Uterus (tissue), 3 donors: ENCODE measurements at regions not wholly inside any gene's neighbourhood (a gene's known extent, or its start where the extent isn't known, plus 50 kb on each side); places are given as distances from the start of the nearest gene placed in this dataset.

Experiments used
- DNase-seq, 2 donors: peaks; one replicate each; pipeline ENCODE4 v3.0.0-alpha.2; 2019 to 2020
- H3K27ac ChIP-seq, 2 donors: fragments of 200-600 bp; sonication (generic); 1 replicate in 1 of 2; 2 replicates in 1 of 2; pipeline ENCODE4 v1.5.1; 2016 to 2018
- H3K27me3 ChIP-seq, 2 donors: fragments of 200-600 bp; sonication (generic); one replicate each; pipeline ENCODE4 v1.5.1; 2018 to 2019; ENCODE audit warnings: control low read depth in 1 of 2
- H3K36me3 ChIP-seq, 2 donors: fragments of 200-600 bp; sonication (generic); one replicate each; pipeline ENCODE4 v1.5.1; 2019; ENCODE audit warnings: control low read depth in 1 of 2
- H3K4me1 ChIP-seq, 2 donors: fragments of 200-600 bp; sonication (generic); one replicate each; pipeline ENCODE4 v1.5.1; 2018 to 2019; ENCODE audit warnings: control low read depth in 1 of 2
- H3K4me3 ChIP-seq, 2 donors: fragments of 200-600 bp; sonication (generic); 1 replicate in 1 of 2; 2 replicates in 1 of 2; pipeline ENCODE4 v1.5.1; 2018 to 2019; ENCODE audit warnings: mild to moderate bottlenecking in 1 of 2
- H3K9me3 ChIP-seq, 2 donors: fragments of 200-600 bp; sonication (generic); one replicate each; pipeline ENCODE4 v1.5.1; 2019; ENCODE audit warnings: control low read depth in 1 of 2
- POLR2A ChIP-seq, 2 donors: fragments of 450-650 bp; IDR thresholded peaks; one replicate each; pipeline ENCODE4 v1.6.1; 2016; ENCODE audit warnings: antibody characterized with exemption in 2 of 2, mild to moderate bottlenecking in 1 of 2, moderate library complexity in 1 of 2
- intact Hi-C: fragments of 100-400 bp; cut with DNase I; formaldehyde crosslinking; loops from one replicate; pipeline ENCODE4 v1.15.1; 2023; ENCODE audit warnings: low total_unique reads
- TF ChIP-seq, protein P1 (sequence below), 4 experiments: fragments of 200-600 bp in 2 of 4; fragments of 450-650 bp in 2 of 4; sonication (generic) in 2 of 4; IDR thresholded peaks; one replicate each; pipeline ENCODE4 v1.5.1; 2016 to 2019; ENCODE audit warnings: antibody characterized with exemption in 4 of 4, mild to moderate bottlenecking in 2 of 4, moderate library complexity in 1 of 4
- donor health status: DM: yes; HTN: yes; CAD: no.

DNA sequence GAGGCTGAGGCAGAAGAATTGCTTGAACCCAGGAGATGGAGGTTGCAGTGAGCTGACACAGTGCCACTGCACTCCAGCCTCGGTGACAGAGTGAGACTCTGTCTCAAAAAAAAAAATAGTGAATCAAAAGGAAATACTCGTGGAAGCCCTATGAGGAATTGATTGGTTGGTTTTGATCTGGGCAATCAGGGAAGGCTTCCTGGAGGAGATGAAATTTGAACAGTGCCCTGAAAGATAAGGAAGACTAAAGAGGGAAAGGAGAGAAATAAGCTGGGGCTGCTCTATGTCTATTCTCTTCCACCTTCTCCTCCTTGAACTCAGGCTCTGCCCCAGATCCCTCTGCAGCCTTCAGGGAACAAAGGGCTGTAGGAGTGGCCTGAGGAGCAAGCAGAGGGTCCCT is 54.1 kb downstream of the IRF2BPL start:
- no peak overlapping the region for H3K4me3 ChIP-seq
- H3K36me3 ChIP-seq = no peaks in the 10 kb centered on the region
- H3K9me3 ChIP-seq = no peaks in the 10 kb centered on the region
- DNase-seq = no peak
- no peaks in the 10 kb centered on the region for H3K27me3 ChIP-seq
- no peaks in the 10 kb centered on the region for H3K4me1 ChIP-seq
- intact Hi-C loops = no loop called here
- no peak for TF ChIP-seq POLR2A (IDR thresholded peaks at IDR 0.05)
- TF ChIP-seq, protein P1, sequence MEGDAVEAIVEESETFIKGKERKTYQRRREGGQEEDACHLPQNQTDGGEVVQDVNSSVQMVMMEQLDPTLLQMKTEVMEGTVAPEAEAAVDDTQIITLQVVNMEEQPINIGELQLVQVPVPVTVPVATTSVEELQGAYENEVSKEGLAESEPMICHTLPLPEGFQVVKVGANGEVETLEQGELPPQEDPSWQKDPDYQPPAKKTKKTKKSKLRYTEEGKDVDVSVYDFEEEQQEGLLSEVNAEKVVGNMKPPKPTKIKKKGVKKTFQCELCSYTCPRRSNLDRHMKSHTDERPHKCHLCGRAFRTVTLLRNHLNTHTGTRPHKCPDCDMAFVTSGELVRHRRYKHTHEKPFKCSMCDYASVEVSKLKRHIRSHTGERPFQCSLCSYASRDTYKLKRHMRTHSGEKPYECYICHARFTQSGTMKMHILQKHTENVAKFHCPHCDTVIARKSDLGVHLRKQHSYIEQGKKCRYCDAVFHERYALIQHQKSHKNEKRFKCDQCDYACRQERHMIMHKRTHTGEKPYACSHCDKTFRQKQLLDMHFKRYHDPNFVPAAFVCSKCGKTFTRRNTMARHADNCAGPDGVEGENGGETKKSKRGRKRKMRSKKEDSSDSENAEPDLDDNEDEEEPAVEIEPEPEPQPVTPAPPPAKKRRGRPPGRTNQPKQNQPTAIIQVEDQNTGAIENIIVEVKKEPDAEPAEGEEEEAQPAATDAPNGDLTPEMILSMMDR (IDR thresholded peaks at IDR 0.05) = no peak
- H3K27ac ChIP-seq = no peak overlapping the region

DNA sequence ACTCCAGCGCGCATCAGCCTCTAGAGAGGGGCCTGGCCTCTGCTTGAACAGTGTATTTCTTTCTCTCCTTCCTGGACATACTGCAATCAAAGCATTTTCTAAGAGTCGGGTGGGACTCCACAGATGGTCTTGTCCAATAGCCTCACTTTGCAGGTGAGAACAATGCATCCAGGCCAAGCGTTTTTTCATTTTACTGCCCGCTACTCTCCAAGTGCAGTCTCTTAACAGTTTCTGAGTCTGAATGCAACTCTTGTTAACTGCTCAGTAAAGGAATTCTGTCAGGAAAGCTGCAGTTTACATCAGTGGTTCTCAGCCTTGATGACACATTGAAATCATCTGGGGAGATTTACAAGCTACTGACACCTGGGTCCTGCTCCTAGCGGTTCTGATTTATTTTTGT is 57.0 kb downstream of the IRF2BPL start:
- H3K27me3 ChIP-seq = no peaks in the 10 kb centered on the region
- H3K4me1 ChIP-seq = no peaks in the 10 kb centered on the region
- intact Hi-C loops = no loop called here
- TF ChIP-seq, protein P1 (IDR thresholded peaks at IDR 0.05) = no peak
- TF ChIP-seq POLR2A (IDR thresholded peaks at IDR 0.05) = no peak
- no peak overlapping the region for H3K27ac ChIP-seq
- no peak overlapping the region for H3K4me3 ChIP-seq
- no peak for DNase-seq
- H3K9me3 ChIP-seq = no peaks in the 10 kb centered on the region
- no peaks in the 10 kb centered on the region for H3K36me3 ChIP-seq

DNA sequence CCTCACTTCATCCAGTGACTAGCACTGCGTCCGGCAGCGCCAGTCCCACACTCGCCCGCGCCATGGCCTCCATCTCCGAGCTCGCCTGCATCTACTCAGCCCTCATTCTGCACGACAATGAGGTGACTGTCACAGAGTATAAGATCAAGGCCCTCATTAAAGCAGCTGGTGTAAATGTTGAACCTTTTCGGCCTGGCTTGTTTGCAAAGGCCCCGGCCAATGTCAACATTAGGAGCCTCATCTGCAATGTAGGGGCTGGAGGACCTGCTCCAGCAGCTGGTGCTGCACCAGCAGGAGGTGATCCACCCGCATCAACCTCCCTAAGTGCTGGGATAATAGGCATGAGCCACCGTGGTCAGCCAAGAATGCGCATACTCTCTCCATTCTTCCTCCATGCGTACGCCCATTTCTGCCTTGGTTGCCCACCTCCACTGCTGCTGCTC is 59.9 kb downstream of the IRF2BPL start:
- Histone ChIP-seq H3K4me1 (no peaks in the 10 kb centered on the region), H3K36me3 (no peaks in the 10 kb centered on the region), H3K27me3 (no peaks in the 10 kb centered on the region), H3K4me3 (no peak overlapping the region), H3K27ac (no peak overlapping the region), H3K9me3 (no peaks in the 10 kb centered on the region)
- no peak for DNase-seq
- intact Hi-C loops = no loop called here
- TF ChIP-seq, protein P1 (IDR thresholded peaks at IDR 0.05) = no peak
- no peak for TF ChIP-seq POLR2A (IDR thresholded peaks at IDR 0.05)

DNA sequence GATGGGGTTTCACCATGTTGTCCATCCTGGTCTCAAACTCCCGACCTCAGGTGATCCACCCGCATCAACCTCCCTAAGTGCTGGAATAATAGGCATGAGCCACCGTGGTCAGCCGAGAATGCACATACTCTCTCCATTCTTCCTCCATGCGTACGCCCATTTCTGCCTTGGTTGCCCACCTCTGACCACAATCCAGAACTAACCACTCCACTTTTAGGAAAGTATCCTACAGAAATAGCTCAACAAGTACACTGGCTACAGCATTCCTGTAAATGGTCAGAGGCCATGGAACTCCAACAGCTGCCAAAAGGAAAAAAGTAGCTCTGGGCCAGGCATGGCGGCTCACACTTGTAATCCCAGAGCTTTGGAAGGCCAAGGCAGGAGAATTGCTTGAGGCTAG is 60.7 kb downstream of the IRF2BPL start:
- H3K4me1 ChIP-seq = no peaks in the 10 kb centered on the region
- no peak overlapping the region for H3K27ac ChIP-seq
- no peaks in the 10 kb centered on the region for H3K27me3 ChIP-seq
- no peaks in the 10 kb centered on the region for H3K36me3 ChIP-seq
- DNase-seq = no peak
- TF ChIP-seq POLR2A (IDR thresholded peaks at IDR 0.05) = no peak
- TF ChIP-seq, protein P1 (IDR thresholded peaks at IDR 0.05) = no peak
- H3K4me3 ChIP-seq = no peak overlapping the region
- H3K9me3 ChIP-seq = no peaks in the 10 kb centered on the region
- intact Hi-C loops = no loop called here

DNA sequence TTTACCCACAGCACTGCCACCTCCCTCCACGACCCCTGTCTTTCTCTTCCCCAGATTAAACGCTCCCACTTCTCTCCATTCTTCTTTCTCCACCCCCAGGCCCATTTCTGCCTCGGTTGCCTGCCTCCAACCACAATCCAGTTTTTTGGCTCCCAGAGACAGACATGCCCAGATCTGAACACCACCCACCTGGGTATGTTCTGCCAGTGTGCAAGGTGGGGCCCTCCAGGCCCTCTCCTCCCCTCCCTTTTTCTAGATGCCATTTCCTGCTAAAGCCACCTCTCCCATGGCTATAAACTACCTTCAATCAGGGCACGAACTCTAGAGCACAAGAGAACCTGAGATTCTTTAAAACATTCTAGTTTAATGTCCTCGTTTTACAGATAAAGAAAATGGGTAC is 63.3 kb downstream of the IRF2BPL start:
- Histone ChIP-seq H3K36me3 (no peaks in the 10 kb centered on the region), H3K4me3 (no peak overlapping the region), H3K4me1 (no peaks in the 10 kb centered on the region), H3K9me3 (no peaks in the 10 kb centered on the region), H3K27me3 (no peaks in the 10 kb centered on the region), H3K27ac (no peak overlapping the region)
- TF ChIP-seq, protein P1 (IDR thresholded peaks at IDR 0.05) = no peak
- no peak for TF ChIP-seq POLR2A (IDR thresholded peaks at IDR 0.05)
- no peak for DNase-seq
- intact Hi-C loops = no loop called here
